AG09309 (cell line): ENCODE measurements at regions not wholly inside any gene's neighbourhood (a gene's known extent, or its start where the extent isn't known, plus 50 kb on each side); places are given as distances from the start of the nearest gene placed in this dataset.

Experiments
- DNase-seq: peaks from one replicate; pipeline ENCODE4 v3.0.0-alpha.2; 2010; ENCODE audit warnings: low read depth
- H3K4me3 ChIP-seq: 2 replicates; pipeline ENCODE4 v1.5.1; 2011; ENCODE audit warnings: mild to moderate bottlenecking, low read depth, low read length, moderate library complexity; ENCODE audit not compliant: control insufficient read depth
- CTCF ChIP-seq: IDR thresholded peaks from 2 replicates; pipeline ENCODE4 v1.5.1; 2011; ENCODE audit warnings: mild to moderate bottlenecking, low read depth, low read length, inconsistent platforms; ENCODE audit not compliant: insufficient read depth, control insufficient read depth; ENCODE audit errors: missing control alignments

- no peak for DNase-seq
- no peak overlapping the region for H3K4me3 ChIP-seq
- no peak for TF ChIP-seq CTCF
Observed at GRCh38 chr1:166221316-166221715, 54.5 kb upstream of the FAM78B start.

GRCh38 chr1:166233750-166234366, 67.1 kb upstream of the FAM78B start:
- DNase-seq: no peak
- H3K4me3 ChIP-seq: no peak overlapping the region
- no peak for TF ChIP-seq CTCF

GRCh38 chr1:166235728-166236127, 68.9 kb upstream of the FAM78B start:
- DNase-seq: no peak
- no peak overlapping the region for H3K4me3 ChIP-seq
- TF ChIP-seq CTCF: no peak

DNA sequence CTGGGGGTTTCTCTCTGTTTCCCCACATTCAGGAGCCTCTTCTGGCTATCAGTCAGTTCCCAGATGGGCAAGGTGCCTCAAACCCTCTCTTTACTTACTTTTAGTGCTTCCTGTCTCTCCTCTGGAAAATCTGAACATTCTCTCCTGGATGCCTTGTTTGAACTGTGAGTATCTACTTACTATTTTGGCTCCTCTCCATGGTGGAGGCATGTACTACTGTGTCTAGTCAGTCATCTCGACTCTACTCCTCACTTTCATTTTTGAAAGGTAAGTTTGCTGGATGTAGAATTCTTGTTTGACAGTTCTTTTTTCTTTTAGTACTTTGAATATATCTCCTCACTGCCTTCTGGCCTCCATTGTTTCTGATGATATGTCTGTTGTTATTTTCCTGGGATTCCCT, 70.9 kb upstream of the FAM78B start:
- no peak for TF ChIP-seq CTCF
- no peak for DNase-seq
- H3K4me3 ChIP-seq: no peak overlapping the region

GRCh38 chr1:166253076-166253779, 86.4 kb upstream of the FAM78B start:
- no peak overlapping the region for H3K4me3 ChIP-seq
- TF ChIP-seq CTCF: no peak

GRCh38 chr1:166258017-166258416, 91.2 kb upstream of the FAM78B start:
- no peak for DNase-seq
- H3K4me3 ChIP-seq: no peak overlapping the region
- no peak for TF ChIP-seq CTCF

More at GRCh38 chr1:166253076-166253779, 86.4 kb upstream of the FAM78B start:
- no peak for DNase-seq
